Stimulated activated CD4-positive, alpha-beta T cell treated with anti-CD3 and anti-CD28 coated beads, Interleukin-2, amount 100 ng/mL, for 48 hours (primary cell): ENCODE measurements at regions not wholly inside any gene's neighbourhood (a gene's known extent, or its start where the extent isn't known, plus 50 kb on each side); places are given as distances from the start of the nearest gene placed in this dataset.
"Not testable (repeated sequence)": the region's sequence is repeated elsewhere in the genome, so short reads cannot be mapped to it uniquely, and the experiment has no call there.

Experiments
- DNase-seq, 2 donors: peaks; one replicate each; pipeline ENCODE4 v3.0.0-alpha.2; 2020

GRCh38 chr5:21007781-21008180 is 1019.8 kb upstream of the CDH18 start:
- no peak for DNase-seq

GRCh38 chr5:20988933-20989332 is 1000.9 kb upstream of the CDH18 start:
- not testable (repeated sequence) for DNase-seq

- no peak for DNase-seq
These were observed 997.8 kb upstream of the CDH18 start for GRCh38 chr5:20985754-20986153.

- DNase-seq: no peak
These were observed 986.4 kb upstream of the CDH18 start for GRCh38 chr5:20974426-20974825.

GRCh38 chr5:20972419-20972925 is 984.5 kb upstream of the CDH18 start:
- no peak for DNase-seq

- DNase-seq: no peak
These were observed 971.3 kb upstream of the CDH18 start for GRCh38 chr5:20959347-20959746.

- no peak for DNase-seq
These were observed 970.6 kb upstream of the CDH18 start for GRCh38 chr5:20958641-20959040.

- no peak for DNase-seq
These were observed 968.1 kb upstream of the CDH18 start for GRCh38 chr5:20956134-20956533.

- DNase-seq: no peak
These were observed 961.6 kb upstream of the CDH18 start for GRCh38 chr5:20949636-20950035.

- not testable (repeated sequence) for DNase-seq
These were observed 955.4 kb upstream of the CDH18 start for GRCh38 chr5:20943183-20943971.

GRCh38 chr5:20942603-20943002 is 954.6 kb upstream of the CDH18 start:
- DNase-seq: not testable (repeated sequence)

- DNase-seq: not testable (repeated sequence)
These were observed 952.8 kb upstream of the CDH18 start for GRCh38 chr5:20940786-20941185.

GRCh38 chr5:20890936-20891335 is 902.9 kb upstream of the CDH18 start:
- not testable (repeated sequence) for DNase-seq

GRCh38 chr5:20875726-20876125 is 887.7 kb upstream of the CDH18 start:
- DNase-seq: not testable (repeated sequence)

GRCh38 chr5:20865892-20866291 is 877.9 kb upstream of the CDH18 start:
- not testable (repeated sequence) for DNase-seq

GRCh38 chr5:20833081-20833627 is 845.2 kb upstream of the CDH18 start:
- DNase-seq: no peak

- no peak for DNase-seq
These were observed 844.4 kb upstream of the CDH18 start for GRCh38 chr5:20832204-20833080.

GRCh38 chr5:20825951-20826350 is 838.0 kb upstream of the CDH18 start:
- DNase-seq: not testable (repeated sequence)

GRCh38 chr5:20797216-20797615 is 809.2 kb upstream of the CDH18 start:
- DNase-seq: not testable (repeated sequence)

GRCh38 chr5:20784755-20785154 is 796.8 kb upstream of the CDH18 start:
- DNase-seq: not testable (repeated sequence)

- DNase-seq: not testable (repeated sequence)
These were observed 795.5 kb upstream of the CDH18 start for GRCh38 chr5:20783484-20783883.

- DNase-seq: not testable (repeated sequence)
These were observed 783.3 kb upstream of the CDH18 start for GRCh38 chr5:20771338-20771737.

- not testable (repeated sequence) for DNase-seq
These were observed 777.1 kb upstream of the CDH18 start for GRCh38 chr5:20765074-20765473.
